Effector CD8-positive, alpha-beta T cell (primary cell): ENCODE measurements at regions not wholly inside any gene's neighbourhood (a gene's known extent, or its start where the extent isn't known, plus 50 kb on each side); places are given as distances from the start of the nearest gene placed in this dataset.

Source experiments
- DNase-seq: peaks from one replicate; lab custom pipeline; 2025; lab: John Stamatoyannopoulos, UW

DNA sequence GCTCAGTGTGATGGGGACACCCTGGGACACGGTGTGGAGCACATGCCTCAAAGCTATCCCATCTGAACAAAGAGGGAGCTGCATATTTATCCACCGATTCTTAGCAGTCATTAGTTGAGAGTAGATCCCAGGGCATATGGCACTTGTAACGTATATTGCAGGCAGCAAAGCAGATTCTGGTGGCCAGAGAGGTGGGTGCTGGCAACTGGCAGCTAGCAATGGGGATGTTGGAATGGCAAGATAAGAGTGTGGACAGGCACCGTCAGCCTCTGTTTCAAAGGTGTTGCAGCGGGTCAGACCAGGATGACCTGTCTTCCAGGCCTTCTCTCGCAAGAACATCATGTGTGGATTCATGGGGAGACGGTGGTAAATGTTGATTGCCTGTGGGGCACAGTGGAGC lies 54.0 kb upstream of the ADRA1D start:
- DNase-seq, result no peak

GRCh38 chr20:4300921-4301320 lies 51.8 kb upstream of the ADRA1D start:
- no peak for DNase-seq

GRCh38 chr20:4300401-4300800 lies 51.3 kb upstream of the ADRA1D start:
- no peak for DNase-seq

- no peak for DNase-seq
Observed at GRCh38 chr20:4299773-4300172, 50.7 kb upstream of the ADRA1D start.

DNA sequence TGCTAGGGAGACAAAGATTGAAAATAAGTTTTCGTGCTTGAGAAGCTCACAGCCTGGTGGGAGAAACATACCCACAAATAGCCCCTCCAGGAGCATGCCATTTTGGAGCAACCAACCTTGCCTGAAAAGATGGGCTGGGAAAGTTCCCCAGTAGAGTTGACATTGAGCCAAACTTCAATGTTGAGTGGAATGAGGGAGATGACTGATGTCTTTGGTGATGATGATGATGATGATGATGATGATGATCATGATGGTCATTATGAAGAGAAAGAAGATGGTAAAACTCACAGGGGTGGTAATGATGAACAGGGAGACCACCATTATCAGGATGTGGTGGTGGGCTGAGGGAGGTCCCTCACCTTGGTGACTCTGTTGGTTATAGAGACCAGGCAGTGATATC lies 50.1 kb upstream of the ADRA1D start:
- no peak for DNase-seq
